Natural killer cell (primary cell): ENCODE measurements at regions not wholly inside any gene's neighbourhood (a gene's known extent, or its start where the extent isn't known, plus 50 kb on each side); places are given as distances from the start of the nearest gene placed in this dataset.
A peak's percentile ranks its signal among the peaks of the same experiment; 100 is the strongest.

ENCODE experiments used
- ATAC-seq, 3 donors: fragments of 150-1000 bp in 2 of 3; fragments of 200-7000 bp in 1 of 3; cut with Tn5 transposase; 1 replicate in 1 of 3; 2 replicates in 2 of 3; pipeline ENCODE4 v1.10.0; 2021; ENCODE audit warnings: mild to moderate bottlenecking in 2 of 3, moderate library complexity in 2 of 3
- DNase-seq, 2 donors: peaks; one replicate each; pipeline versions ENCODE4 v3.0.0 to v3.0.0-alpha.2; 2013 to 2021; ENCODE audit warnings: mixed read lengths in 1 of 2
- H3K27ac ChIP-seq: one replicate; pipeline ENCODE4 v1.5.1; 2013; ENCODE audit warnings: mild to moderate bottlenecking, low read length
- H3K27me3 ChIP-seq: one replicate; pipeline ENCODE4 v1.6.1; 2013; ENCODE audit warnings: low read length; ENCODE audit not compliant: control insufficient read depth, insufficient read depth
- H3K36me3 ChIP-seq: one replicate; pipeline ENCODE4 v1.6.1; 2013; ENCODE audit warnings: low read length; ENCODE audit not compliant: control insufficient read depth, insufficient read depth
- H3K4me1 ChIP-seq: one replicate; pipeline ENCODE4 v1.6.1; 2013; ENCODE audit warnings: low read length; ENCODE audit not compliant: control insufficient read depth, insufficient read depth
- H3K4me3 ChIP-seq: one replicate; pipeline ENCODE4 v1.5.1; 2013; ENCODE audit warnings: low read length
- H3K9me3 ChIP-seq: one replicate; pipeline ENCODE4 v1.6.1; 2013; ENCODE audit warnings: low read length; ENCODE audit not compliant: control insufficient read depth, insufficient read depth
- H3K27ac Mint-ChIP-seq, 2 donors: one replicate each; pipeline ENCODE4 v1.8.0; 2022; ENCODE audit warnings: mild to moderate bottlenecking in 2 of 2, mixed read lengths in 2 of 2, moderate library complexity in 1 of 2
- H3K27me3 Mint-ChIP-seq, 2 donors: one replicate each; pipeline ENCODE4 v1.8.0; 2022; ENCODE audit warnings: low read depth in 2 of 2, mixed read lengths in 2 of 2
- H3K36me3 Mint-ChIP-seq: one replicate; pipeline ENCODE4 v1.8.0; 2022; ENCODE audit warnings: mixed read lengths
- H3K4me1 Mint-ChIP-seq, 2 donors: one replicate each; pipeline ENCODE4 v1.8.0; 2022; ENCODE audit warnings: mixed read lengths in 2 of 2
- H3K4me3 Mint-ChIP-seq: one replicate; pipeline ENCODE4 v1.8.0; 2022; ENCODE audit warnings: mild to moderate bottlenecking, moderate library complexity, mixed read lengths
- H3K9me3 Mint-ChIP-seq, 2 donors: one replicate each; pipeline ENCODE4 v1.8.0; 2022; ENCODE audit warnings: mixed read lengths in 2 of 2
- CTCF ChIP-seq: fragments of 200-600 bp; IDR thresholded peaks from one replicate; pipeline ENCODE4 v1.8.0; 2022; ENCODE audit warnings: antibody characterized with exemption
- WGBS: methylation state at CpG from one replicate; pipeline ENCODE4 v1.1.7; 2013; ENCODE audit warnings: missing lambda C conversion rate; ENCODE audit not compliant: insufficient coverage; 5-methylcytosine and 5-hydroxymethylcytosine counted together
- intact Hi-C: fragments of 100-400 bp; cut with micrococcal nuclease; formaldehyde crosslinking; loops from one replicate; pipeline ENCODE4 v1.14.2; 2022

GRCh38 chr9:86445671-86446070 lies 91.5 kb upstream of the TUT7 start:
- WGBS = 100% methylated on average over 1 of the region's 1 CpG
- no peak for DNase-seq
- intact Hi-C loops = no loop called here
- Histone ChIP-seq H3K27ac (no peak overlapping the region), H3K9me3 (no peaks in the 10 kb centered on the region), H3K36me3 (no peaks in the 10 kb centered on the region), H3K27me3 (no peaks in the 10 kb centered on the region), H3K4me3 (no peak overlapping the region), H3K4me1 (no peaks in the 10 kb centered on the region)
- no peaks in the 10 kb centered on the region for H3K4me1 Mint-ChIP-seq
- TF ChIP-seq CTCF = no peak
- ATAC-seq = no peak
- H3K9me3 Mint-ChIP-seq = no peaks in the 10 kb centered on the region
- H3K4me3 Mint-ChIP-seq = no peak overlapping the region
- peaks cover 30 to 36% of the 10 kb centered on the region in 2 donors for H3K27me3 Mint-ChIP-seq
- H3K36me3 Mint-ChIP-seq = no peaks in the 10 kb centered on the region
- H3K27ac Mint-ChIP-seq = no peak overlapping the region

- Histone ChIP-seq H3K4me1 (no peaks in the 10 kb centered on the region), H3K27ac (no peak overlapping the region), H3K9me3 (no peaks in the 10 kb centered on the region), H3K4me3 (no peak overlapping the region), H3K27me3 (no peaks in the 10 kb centered on the region), H3K36me3 (no peaks in the 10 kb centered on the region)
- 95% methylated on average over 3 of the region's 3 CpGs for WGBS
- no peak for ATAC-seq
- H3K9me3 Mint-ChIP-seq = no peaks in the 10 kb centered on the region
- DNase-seq = no peak
- peaks cover 26 to 29% of the 10 kb centered on the region in 2 donors for H3K27me3 Mint-ChIP-seq
- H3K4me1 Mint-ChIP-seq = no peaks in the 10 kb centered on the region
- no peak overlapping the region for H3K27ac Mint-ChIP-seq
- no peaks in the 10 kb centered on the region for H3K36me3 Mint-ChIP-seq
- no peak overlapping the region for H3K4me3 Mint-ChIP-seq
- TF ChIP-seq CTCF = no peak
- intact Hi-C loops = no loop called here
Observed at GRCh38 chr9:86443992-86444391, 89.8 kb upstream of the TUT7 start.

- 83% methylated on average over 9 of the region's 9 CpGs for WGBS
- Histone ChIP-seq H3K4me1 (no peaks in the 10 kb centered on the region), H3K9me3 (no peaks in the 10 kb centered on the region), H3K27me3 (peaks cover 2% of the 10 kb centered on the region), H3K27ac (no peak overlapping the region), H3K4me3 (no peak overlapping the region), H3K36me3 (no peaks in the 10 kb centered on the region)
- peaks cover 0 to 2% of the 10 kb centered on the region in 2 donors for H3K9me3 Mint-ChIP-seq
- no peak overlapping the region for H3K27ac Mint-ChIP-seq
- H3K4me1 Mint-ChIP-seq = no peaks in the 10 kb centered on the region
- no peaks in the 10 kb centered on the region for H3K36me3 Mint-ChIP-seq
- intact Hi-C loops = loop anchor here (1.0 kb wide), 1 partner anchor 890 kb away; no protein-coding TSS in a partner anchor
- H3K27me3 Mint-ChIP-seq = peaks cover 29 to 52% of the 10 kb centered on the region in 2 donors
- ATAC-seq (peak in 1 of 3 donors; percentile 62), DNase-seq (peak in 1 of 2 donors; percentile 56)
- TF ChIP-seq CTCF = peak; percentile 64
- H3K4me3 Mint-ChIP-seq = no peak overlapping the region
Observed at GRCh38 chr9:86434039-86434726, 80.0 kb upstream of the TUT7 start.
